ENCODE measurements at regions not wholly inside any gene's neighbourhood (a gene's known extent, or its start where the extent isn't known, plus 50 kb on each side); places are given as distances from the start of the nearest gene placed in this dataset.

DNA sequence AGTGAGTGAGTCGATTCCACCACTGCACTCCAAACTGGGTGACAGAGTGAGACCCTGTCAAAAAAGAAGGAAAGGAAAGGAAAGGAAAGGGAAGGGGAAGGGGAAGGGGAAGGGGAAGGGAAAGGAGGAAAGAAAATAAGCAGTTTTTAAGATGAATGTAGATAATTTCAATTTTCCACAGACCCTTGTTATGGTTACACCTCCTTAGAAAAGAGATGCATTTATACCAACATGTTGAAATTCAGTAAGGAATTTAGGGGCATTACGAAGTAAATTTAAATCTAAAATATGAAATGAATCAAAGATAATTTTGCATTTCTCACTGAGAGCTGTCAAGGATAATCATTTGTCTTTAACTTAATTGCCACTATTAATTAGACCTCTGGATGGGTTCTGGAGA lies 146.5 kb upstream of the TMC3 start:
- intact Hi-C loops (cut with micrococcal nuclease), result no loop called here
- FAIRE-seq, result no peak
- H2AFZ ChIP-seq (ENCODE audit: low read depth, low read length), result no peak overlapping the region

More for the DNA sequence above, 146.5 kb upstream of the TMC3 start:
- H3K4me2 ChIP-seq (ENCODE audit: insufficient read depth, low read length), result no peak overlapping the region
- no peaks in the 10 kb centered on the region for H3K27me3 ChIP-seq (ENCODE audit: control insufficient read depth in 2 of 2, insufficient read depth in 2 of 2, low read length in 2 of 2)
- no peaks in the 10 kb centered on the region for H4K20me1 ChIP-seq (replicated peaks; ENCODE audit: control insufficient read depth, extremely low read depth, insufficient read depth, low read length)
- ChIA-PET CTCF (no interaction called here), POLR2A (no interaction called here)
- no peaks in the 10 kb centered on the region for H3K79me2 ChIP-seq (ENCODE audit: control insufficient read depth, insufficient read depth, low read length)
- no peak for DNase-seq (ENCODE audit: low read depth, low spot score)
- dilution Hi-C loops (cut with MboI; ENCODE audit: extremely low pct_ligation_motif_present, low sequenced_read_pairs), result no loop called here
- no peaks in the 10 kb centered on the region for H3K36me3 ChIP-seq (ENCODE audit: control insufficient read depth in 2 of 2, extremely low read depth in 1 of 2, insufficient read depth in 2 of 2, low read length in 2 of 2)
- H3K9ac ChIP-seq (replicated peaks; ENCODE audit: extremely low read depth, insufficient read depth, low read length), result no peak overlapping the region
- H3K27ac ChIP-seq (ENCODE audit: insufficient read depth, low read depth, low read length), result no peak overlapping the region
- H3K9me1 ChIP-seq (replicated peaks; ENCODE audit: control insufficient read depth, extremely low read depth, insufficient read depth, low read length), result no peaks in the 10 kb centered on the region
- BruUV-seq (replicated peaks), result no TSS peak
- H3K4me3 ChIP-seq (replicated peaks in 1 of 3; ENCODE audit: insufficient read depth in 1 of 3, low read depth in 1 of 3, low read length in 3 of 3), result no peak overlapping the region
- H3K4me1 ChIP-seq (ENCODE audit: control insufficient read depth, extremely low read depth, insufficient read depth, low read length), result peaks cover 14% of the 10 kb centered on the region
- TF ChIP-seq CTCF (IDR thresholded peaks at IDR 0.05; ENCODE audit: extremely low read depth in 1 of 2, insufficient read depth in 1 of 2, low read depth in 1 of 2, low read length in 2 of 2), result no peak
- no peak for TF ChIP-seq JUN (IDR thresholded peaks at IDR 0.05; ENCODE audit: borderline replicate concordance, insufficient read depth, insufficient read length, low read depth)
- TF ChIP-seq, protein P1, sequence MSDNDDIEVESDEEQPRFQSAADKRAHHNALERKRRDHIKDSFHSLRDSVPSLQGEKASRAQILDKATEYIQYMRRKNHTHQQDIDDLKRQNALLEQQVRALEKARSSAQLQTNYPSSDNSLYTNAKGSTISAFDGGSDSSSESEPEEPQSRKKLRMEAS (IDR thresholded peaks at IDR 0.05; ENCODE audit: insufficient read depth, insufficient read length), result no peak
- no peak for TF ChIP-seq GATA2 (IDR thresholded peaks at IDR 0.05; ENCODE audit: insufficient read depth, insufficient read length, low read depth, low read length)
- TF ChIP-seq POLR2A (IDR thresholded peaks at IDR 0.05; ENCODE audit: low read depth, low read length), result no peak
- TF ChIP-seq EZH2 (IDR thresholded peaks at IDR 0.05; ENCODE audit: borderline replicate concordance, low read depth, low read length, severe bottlenecking), result no peak
- TF ChIP-seq FOS (IDR thresholded peaks at IDR 0.05; ENCODE audit: borderline replicate concordance, insufficient read depth, low read length), result no peak
- TF ChIP-seq POLR2AphosphoS5 (IDR thresholded peaks at IDR 0.05; ENCODE audit: insufficient read depth, low read depth, low read length), result no peak
- TF ChIP-seq MYC (IDR thresholded peaks at IDR 0.05; ENCODE audit: low read depth, low read length), result no peak
- no peaks in the 10 kb centered on the region for H3K9me3 ChIP-seq (replicated peaks; ENCODE audit: control insufficient read depth, insufficient read depth, low read length)
